ENCODE measurements at regions not wholly inside any gene's neighbourhood (a gene's known extent, or its start where the extent isn't known, plus 50 kb on each side); places are given as distances from the start of the nearest gene placed in this dataset.

DNA sequence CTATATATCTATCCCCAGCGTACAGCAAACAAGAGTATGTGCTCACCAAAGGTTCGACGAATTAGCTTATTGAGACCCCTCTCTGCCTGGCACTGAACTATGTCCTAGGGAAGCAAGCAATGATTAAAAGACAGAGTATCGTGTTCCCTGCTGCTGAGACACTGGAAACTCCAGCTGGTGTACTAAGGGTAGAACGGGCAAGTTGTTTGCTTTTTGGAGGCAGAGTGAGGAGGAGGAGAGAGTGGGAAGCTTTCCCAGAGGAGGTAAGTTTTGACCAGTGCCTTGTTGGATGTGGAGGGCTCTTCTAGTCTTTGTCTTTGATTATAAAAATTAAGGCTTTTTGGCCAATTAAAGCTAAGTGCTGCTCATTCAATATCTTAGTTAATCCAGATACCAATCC, 61.7 kb downstream of the PJA1 start:
- DNase-seq (ENCODE audit: low read depth) = no peak
- TF ChIP-seq, protein P1, sequence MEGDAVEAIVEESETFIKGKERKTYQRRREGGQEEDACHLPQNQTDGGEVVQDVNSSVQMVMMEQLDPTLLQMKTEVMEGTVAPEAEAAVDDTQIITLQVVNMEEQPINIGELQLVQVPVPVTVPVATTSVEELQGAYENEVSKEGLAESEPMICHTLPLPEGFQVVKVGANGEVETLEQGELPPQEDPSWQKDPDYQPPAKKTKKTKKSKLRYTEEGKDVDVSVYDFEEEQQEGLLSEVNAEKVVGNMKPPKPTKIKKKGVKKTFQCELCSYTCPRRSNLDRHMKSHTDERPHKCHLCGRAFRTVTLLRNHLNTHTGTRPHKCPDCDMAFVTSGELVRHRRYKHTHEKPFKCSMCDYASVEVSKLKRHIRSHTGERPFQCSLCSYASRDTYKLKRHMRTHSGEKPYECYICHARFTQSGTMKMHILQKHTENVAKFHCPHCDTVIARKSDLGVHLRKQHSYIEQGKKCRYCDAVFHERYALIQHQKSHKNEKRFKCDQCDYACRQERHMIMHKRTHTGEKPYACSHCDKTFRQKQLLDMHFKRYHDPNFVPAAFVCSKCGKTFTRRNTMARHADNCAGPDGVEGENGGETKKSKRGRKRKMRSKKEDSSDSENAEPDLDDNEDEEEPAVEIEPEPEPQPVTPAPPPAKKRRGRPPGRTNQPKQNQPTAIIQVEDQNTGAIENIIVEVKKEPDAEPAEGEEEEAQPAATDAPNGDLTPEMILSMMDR (IDR thresholded peaks at IDR 0.05; ENCODE audit: low read length, missing control alignments) = no peak
- H3K4me3 ChIP-seq (replicated peaks; ENCODE audit: low read depth, low read length) = no peak overlapping the region

DNA sequence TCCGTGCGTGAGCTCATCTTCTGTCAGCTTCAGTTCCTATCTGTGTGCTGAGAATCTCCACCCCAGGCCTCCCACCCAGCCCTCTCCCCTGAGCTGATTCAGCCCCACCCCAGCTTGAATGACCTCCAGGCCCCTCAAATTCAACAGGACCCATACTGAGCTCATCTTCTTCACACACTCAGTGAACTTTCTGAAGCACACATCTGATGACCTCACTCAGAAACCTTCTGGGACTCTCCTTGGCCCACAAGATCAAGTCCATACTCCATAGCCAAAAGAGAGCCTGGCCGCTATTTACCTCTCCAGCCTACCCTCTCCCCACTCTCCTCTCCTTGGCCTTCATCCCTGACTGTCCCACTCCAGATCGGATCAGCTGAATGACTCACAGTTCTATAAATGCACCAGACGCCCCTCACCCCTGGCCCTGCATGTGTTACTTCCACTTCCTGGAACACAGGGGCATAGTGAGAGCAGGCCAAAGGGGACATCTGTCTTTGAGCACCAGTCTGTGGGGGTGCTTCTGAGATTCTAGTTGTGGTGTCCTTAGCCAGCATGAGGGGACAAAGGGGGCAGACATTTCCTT, 62.5 kb downstream of the PJA1 start:
- H3K4me3 ChIP-seq (replicated peaks; ENCODE audit: low read depth, low read length) = no peak overlapping the region
- TF ChIP-seq, protein P1 (IDR thresholded peaks at IDR 0.05; ENCODE audit: low read length, missing control alignments) = no peak
- DNase-seq (ENCODE audit: low read depth) = no peak

DNA sequence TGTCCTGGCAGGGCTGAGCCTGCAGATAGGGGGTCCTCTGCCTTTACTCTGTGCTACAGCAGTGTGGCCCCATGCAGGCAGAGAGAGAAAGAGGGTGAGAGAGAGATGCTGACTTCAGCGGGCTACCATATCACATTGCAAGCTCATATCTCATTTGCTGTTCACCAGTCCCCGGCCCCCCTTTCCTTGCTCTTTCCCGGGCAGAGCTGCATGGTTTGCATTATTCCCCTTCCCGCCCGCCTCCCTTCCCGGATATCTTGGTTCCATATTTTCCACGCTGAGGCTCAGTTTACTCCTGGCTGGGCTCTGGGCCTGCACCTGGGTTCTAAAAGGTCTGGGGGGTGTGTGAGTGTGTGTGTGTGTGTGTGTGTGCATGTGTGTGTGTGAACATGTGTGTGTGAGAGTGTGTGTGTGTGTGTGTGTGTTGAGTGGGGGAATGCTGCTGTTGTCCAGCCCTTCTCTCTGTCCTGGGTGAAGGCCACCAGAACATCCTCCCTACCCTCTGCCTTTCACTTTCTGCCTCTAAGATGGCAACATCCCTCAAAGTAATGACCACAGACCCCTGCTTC, 63.5 kb downstream of the PJA1 start:
- H3K4me3 ChIP-seq (replicated peaks; ENCODE audit: low read depth, low read length) = no peak overlapping the region
- TF ChIP-seq, protein P1 (IDR thresholded peaks at IDR 0.05; ENCODE audit: low read length, missing control alignments) = no peak
- no peak for DNase-seq (ENCODE audit: low read depth)

DNA sequence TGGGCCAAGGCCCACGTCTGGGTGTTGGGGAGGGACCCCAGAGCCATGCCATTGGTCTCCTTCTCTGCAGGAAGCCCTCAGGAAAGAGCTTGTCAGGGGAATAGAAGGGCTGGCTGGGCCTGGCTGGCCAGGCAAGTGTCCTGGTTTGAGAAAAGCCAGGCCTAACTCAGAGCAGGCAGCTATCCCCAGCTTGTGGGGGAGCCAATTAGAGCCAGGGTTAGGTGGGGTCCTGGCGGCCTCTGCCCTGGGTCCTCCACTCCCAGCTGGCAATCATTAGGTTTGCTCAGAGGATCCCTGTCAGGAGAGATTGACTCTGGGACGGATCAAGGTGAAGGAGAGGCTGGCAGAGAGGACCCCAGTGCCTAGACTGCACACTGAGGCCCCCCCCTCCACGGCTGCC, 64.8 kb downstream of the PJA1 start:
- TF ChIP-seq, protein P1 (IDR thresholded peaks at IDR 0.05; ENCODE audit: low read length, missing control alignments) = no peak
- H3K4me3 ChIP-seq (replicated peaks; ENCODE audit: low read depth, low read length) = no peak overlapping the region
- no peak for DNase-seq (ENCODE audit: low read depth)

DNA sequence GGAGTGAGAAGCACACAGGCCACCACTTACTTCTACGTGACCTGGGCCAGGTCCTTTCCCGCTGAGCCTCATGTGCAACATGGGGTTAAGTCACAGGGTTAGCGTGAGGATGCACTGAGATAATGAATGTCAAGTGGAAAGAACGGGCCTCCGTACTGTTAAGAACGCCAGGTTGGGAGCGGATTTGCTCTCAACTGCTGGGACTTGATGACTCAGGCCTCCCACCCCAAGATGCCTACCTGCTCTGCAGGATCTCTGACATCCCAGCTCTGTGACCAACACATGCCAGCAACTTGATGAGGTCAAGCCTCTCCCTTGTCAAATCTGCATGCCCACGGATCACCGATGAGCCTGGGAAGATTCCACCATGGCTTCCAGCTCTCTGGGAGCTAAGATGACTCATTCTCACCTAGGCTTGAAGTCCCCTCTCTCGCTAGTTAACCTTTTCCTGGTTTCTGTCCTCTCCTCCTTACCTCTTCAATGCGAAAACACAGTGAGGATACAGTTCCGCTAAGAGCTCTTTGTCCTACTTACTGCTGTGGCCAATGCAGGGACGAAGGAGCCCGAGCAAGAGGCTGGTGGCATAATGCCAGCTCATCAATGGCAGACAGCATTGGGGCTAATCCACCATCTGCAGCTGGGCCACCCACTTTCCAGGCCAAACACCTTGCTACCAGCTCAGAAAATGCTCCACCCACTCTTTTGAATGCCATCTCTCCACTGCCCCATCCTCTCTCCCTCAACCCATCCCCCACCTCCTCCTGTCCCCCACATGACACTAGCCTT, 67.6 kb downstream of the PJA1 start:
- H3K4me3 ChIP-seq (replicated peaks; ENCODE audit: low read depth, low read length) = no peak overlapping the region
- DNase-seq (ENCODE audit: low read depth) = no peak
- TF ChIP-seq, protein P1 (IDR thresholded peaks at IDR 0.05; ENCODE audit: low read length, missing control alignments) = no peak

DNA sequence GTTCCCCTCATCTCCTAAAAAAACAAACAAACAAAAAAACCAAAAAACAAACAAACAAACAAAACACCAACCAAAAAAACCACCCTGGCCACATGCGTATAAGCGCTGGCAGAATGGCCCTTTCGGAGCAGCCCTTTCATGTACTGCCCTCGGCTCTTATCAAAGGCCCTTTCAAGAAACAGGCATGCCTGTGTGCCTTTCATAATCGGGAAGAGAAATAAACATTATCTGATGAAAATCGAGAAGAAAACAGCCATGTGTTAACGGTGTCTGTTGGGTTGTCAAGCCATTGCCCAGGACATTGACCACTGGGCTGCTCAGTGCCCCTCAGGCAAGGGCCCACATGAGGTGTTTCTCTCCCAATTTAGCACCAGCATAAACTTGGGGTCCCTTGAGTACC, 68.3 kb downstream of the PJA1 start:
- no peak overlapping the region for H3K4me3 ChIP-seq (replicated peaks; ENCODE audit: low read depth, low read length)
- TF ChIP-seq, protein P1 (IDR thresholded peaks at IDR 0.05; ENCODE audit: low read length, missing control alignments) = no peak
- no peak for DNase-seq (ENCODE audit: low read depth)

Data from fibroblast of pulmonary artery (primary cell).